ENCODE measurements at regions not wholly inside any gene's neighbourhood (a gene's known extent, or its start where the extent isn't known, plus 50 kb on each side); places are given as distances from the start of the nearest gene placed in this dataset.

DNA sequence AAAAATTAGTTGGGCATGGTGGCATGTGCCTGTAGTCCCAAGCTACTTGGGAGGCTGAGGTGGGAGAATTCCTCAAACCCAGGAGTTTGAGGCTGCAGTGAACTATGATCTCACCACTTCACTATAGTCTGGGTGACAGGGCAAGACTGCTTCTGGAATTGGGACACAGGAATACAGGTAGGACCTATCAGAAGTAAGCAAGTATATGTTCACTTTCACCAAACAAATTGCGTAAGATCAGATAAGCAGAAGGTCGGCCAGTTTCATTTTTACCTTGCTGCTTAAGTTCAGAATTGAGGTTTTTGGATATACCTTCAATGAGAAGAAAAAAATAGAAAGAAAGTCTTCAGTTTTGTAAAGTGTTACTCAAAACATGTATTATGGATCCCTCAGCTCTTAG lies 171.7 kb downstream of the MAT2B start:
- TF ChIP-seq ZNF225 (CRISPR knock-in tag; IDR thresholded peaks at IDR 0.05) (no peak), CEBPB (IDR thresholded peaks at IDR 0.05; ENCODE audit: borderline replicate concordance, low read depth, low read length) (peak; percentile 47)

DNA sequence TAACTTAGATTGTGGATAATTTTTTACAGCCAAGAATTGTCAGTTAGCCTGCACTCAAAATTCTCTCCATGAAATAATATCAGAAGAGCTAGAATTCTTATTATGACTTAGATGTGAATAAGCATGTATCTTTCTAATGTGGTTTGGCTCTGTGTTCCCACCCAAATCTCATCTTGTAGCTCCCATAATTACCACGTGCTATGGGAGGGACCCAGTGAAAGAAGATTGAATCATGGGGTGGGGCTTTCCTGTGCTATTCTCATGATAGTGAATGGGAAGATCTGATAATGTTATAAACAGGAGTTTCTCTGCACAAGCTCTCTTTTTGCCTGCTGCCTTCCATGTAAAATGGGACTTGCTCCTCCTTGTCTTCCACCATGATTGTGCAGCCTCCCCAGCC lies 176.8 kb downstream of the MAT2B start:
- Histone ChIP-seq H3K27me3 (ENCODE audit: control insufficient read depth in 1 of 2, insufficient read depth in 2 of 2, low read length in 2 of 2) (no peaks in the 10 kb centered on the region), H3K4me1 (ENCODE audit: insufficient read depth, low read length) (no peaks in the 10 kb centered on the region), H2AFZ (ENCODE audit: low read length) (no peak overlapping the region), H3K4me2 (ENCODE audit: low read depth, low read length) (no peak overlapping the region), H3K27ac (ENCODE audit: extremely low read length, insufficient read depth, low read length) (no peak overlapping the region), H3K4me3 (replicated peaks in 1 of 3; ENCODE audit: insufficient read depth in 1 of 3, low read depth in 2 of 3, low read length in 3 of 3) (no peak overlapping the region), H3K9me3 (ENCODE audit: low read length) (no peaks in the 10 kb centered on the region), H3K36me3 (replicated peaks in 1 of 2; ENCODE audit: control insufficient read depth in 1 of 2, insufficient read depth in 2 of 2, low read length in 2 of 2) (no peaks in the 10 kb centered on the region), H3K9ac (ENCODE audit: insufficient read depth, low read depth, low read length) (no peak overlapping the region), H3K79me2 (ENCODE audit: insufficient read depth, low read length) (no peaks in the 10 kb centered on the region), H4K20me1 (ENCODE audit: insufficient read depth, low read length) (no peaks in the 10 kb centered on the region)
- ChIA-PET CTCF (ENCODE audit: low intra/inter-chr PET ratio, low total read pairs) (no interaction called here), POLR2A (no interaction called here)
- no peak for ATAC-seq
- intact Hi-C loops (cut with micrococcal nuclease; ENCODE audit: unreplicated experiment) = no loop called here
- in situ Hi-C loops (cut with HindIII; ENCODE audit: extremely low pct_ligation_motif_present, low pct_unique_long_range_greater_than_20kb) = no loop called here
- no peak for DNase-seq (ENCODE audit: low spot score)
- BruUV-seq (replicated peaks) = no TSS peak
- 0% methylated on average over 1 of the region's 1 CpG for WGBS (ENCODE audit: low lambda C conversion rate)
- no peak for FAIRE-seq
- TF ChIP-seq SP4 (CRISPR knock-in tag; IDR thresholded peaks at IDR 0.05) (no peak), KLF11 (CRISPR knock-in tag; IDR thresholded peaks at IDR 0.05) (no peak), FOXJ3 (CRISPR knock-in tag; IDR thresholded peaks at IDR 0.05; ENCODE audit: borderline replicate concordance) (no peak), EZH2 (conservative IDR thresholded peaks at IDR 0.05; ENCODE audit: low read depth, low read length) (no peak), MED13 (CRISPR knock-in tag; IDR thresholded peaks at IDR 0.05) (no peak), DPF2 (CRISPR knock-in tag; IDR thresholded peaks at IDR 0.05; ENCODE audit: borderline replicate concordance, low read depth) (no peak), ZNF496 (CRISPR knock-in tag; IDR thresholded peaks at IDR 0.05; ENCODE audit: insufficient replicate concordance) (no peak), ZNF674 (CRISPR knock-in tag; IDR thresholded peaks at IDR 0.05; ENCODE audit: low read depth) (no peak)
- TF ChIP-seq, protein P1, sequence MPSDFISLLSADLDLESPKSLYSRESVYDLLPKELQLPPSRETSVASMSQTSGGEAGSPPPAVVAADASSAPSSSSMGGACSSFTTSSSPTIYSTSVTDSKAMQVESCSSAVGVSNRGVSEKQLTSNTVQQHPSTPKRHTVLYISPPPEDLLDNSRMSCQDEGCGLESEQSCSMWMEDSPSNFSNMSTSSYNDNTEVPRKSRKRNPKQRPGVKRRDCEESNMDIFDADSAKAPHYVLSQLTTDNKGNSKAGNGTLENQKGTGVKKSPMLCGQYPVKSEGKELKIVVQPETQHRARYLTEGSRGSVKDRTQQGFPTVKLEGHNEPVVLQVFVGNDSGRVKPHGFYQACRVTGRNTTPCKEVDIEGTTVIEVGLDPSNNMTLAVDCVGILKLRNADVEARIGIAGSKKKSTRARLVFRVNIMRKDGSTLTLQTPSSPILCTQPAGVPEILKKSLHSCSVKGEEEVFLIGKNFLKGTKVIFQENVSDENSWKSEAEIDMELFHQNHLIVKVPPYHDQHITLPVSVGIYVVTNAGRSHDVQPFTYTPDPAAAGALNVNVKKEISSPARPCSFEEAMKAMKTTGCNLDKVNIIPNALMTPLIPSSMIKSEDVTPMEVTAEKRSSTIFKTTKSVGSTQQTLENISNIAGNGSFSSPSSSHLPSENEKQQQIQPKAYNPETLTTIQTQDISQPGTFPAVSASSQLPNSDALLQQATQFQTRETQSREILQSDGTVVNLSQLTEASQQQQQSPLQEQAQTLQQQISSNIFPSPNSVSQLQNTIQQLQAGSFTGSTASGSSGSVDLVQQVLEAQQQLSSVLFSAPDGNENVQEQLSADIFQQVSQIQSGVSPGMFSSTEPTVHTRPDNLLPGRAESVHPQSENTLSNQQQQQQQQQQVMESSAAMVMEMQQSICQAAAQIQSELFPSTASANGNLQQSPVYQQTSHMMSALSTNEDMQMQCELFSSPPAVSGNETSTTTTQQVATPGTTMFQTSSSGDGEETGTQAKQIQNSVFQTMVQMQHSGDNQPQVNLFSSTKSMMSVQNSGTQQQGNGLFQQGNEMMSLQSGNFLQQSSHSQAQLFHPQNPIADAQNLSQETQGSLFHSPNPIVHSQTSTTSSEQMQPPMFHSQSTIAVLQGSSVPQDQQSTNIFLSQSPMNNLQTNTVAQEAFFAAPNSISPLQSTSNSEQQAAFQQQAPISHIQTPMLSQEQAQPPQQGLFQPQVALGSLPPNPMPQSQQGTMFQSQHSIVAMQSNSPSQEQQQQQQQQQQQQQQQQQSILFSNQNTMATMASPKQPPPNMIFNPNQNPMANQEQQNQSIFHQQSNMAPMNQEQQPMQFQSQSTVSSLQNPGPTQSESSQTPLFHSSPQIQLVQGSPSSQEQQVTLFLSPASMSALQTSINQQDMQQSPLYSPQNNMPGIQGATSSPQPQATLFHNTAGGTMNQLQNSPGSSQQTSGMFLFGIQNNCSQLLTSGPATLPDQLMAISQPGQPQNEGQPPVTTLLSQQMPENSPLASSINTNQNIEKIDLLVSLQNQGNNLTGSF (CRISPR knock-in tag; IDR thresholded peaks at IDR 0.05) = no peak
- TF ChIP-seq, protein P2, sequence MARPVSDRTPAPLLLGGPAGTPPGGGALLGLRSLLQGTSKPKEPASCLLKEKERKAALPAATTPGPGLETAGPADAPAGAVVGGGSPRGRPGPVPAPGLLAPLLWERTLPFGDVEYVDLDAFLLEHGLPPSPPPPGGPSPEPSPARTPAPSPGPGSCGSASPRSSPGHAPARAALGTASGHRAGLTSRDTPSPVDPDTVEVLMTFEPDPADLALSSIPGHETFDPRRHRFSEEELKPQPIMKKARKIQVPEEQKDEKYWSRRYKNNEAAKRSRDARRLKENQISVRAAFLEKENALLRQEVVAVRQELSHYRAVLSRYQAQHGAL (CRISPR knock-in tag; IDR thresholded peaks at IDR 0.05; ENCODE audit: not compliant biosample characterization) = no peak
- TF ChIP-seq, protein P3, sequence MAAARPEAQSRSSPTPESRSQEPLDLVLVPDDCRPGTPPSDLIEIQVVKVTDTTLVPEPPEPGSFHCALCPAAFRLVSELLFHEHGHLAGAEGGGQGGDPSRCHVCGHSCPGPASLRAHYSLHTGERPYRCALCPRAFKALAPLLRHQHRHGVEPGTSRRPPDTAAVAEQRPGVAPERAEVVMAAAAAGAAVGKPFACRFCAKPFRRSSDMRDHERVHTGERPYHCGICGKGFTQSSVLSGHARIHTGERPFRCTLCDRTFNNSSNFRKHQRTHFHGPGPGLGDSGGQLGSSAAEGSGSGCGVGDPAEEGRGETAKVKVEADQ (CRISPR knock-in tag; IDR thresholded peaks at IDR 0.05; ENCODE audit: borderline replicate concordance) = no peak

More for the DNA sequence above, 171.7 kb downstream of the MAT2B start:
- H2AFZ ChIP-seq (ENCODE audit: low read length) = no peak overlapping the region
- no peak overlapping the region for H3K27ac ChIP-seq (ENCODE audit: extremely low read length, insufficient read depth, low read length)
- intact Hi-C loops (cut with micrococcal nuclease; ENCODE audit: unreplicated experiment) (no loop called here), in situ Hi-C loops (cut with HindIII; ENCODE audit: extremely low pct_ligation_motif_present, low pct_unique_long_range_greater_than_20kb) (no loop called here)
- H3K4me1 ChIP-seq (ENCODE audit: insufficient read depth, low read length) = no peaks in the 10 kb centered on the region
- no peaks in the 10 kb centered on the region for H3K27me3 ChIP-seq (ENCODE audit: control insufficient read depth in 1 of 2, insufficient read depth in 2 of 2, low read length in 2 of 2)
- no peak overlapping the region for H3K9ac ChIP-seq (ENCODE audit: insufficient read depth, low read depth, low read length)
- DNase-seq (ENCODE audit: low spot score) (no peak), ATAC-seq (no peak), FAIRE-seq (no peak)
- CTCF ChIA-PET (ENCODE audit: low intra/inter-chr PET ratio, low total read pairs) = no interaction called here
- no peaks in the 10 kb centered on the region for H3K36me3 ChIP-seq (replicated peaks in 1 of 2; ENCODE audit: control insufficient read depth in 1 of 2, insufficient read depth in 2 of 2, low read length in 2 of 2)
- no peak overlapping the region for H3K4me3 ChIP-seq (replicated peaks in 1 of 3; ENCODE audit: insufficient read depth in 1 of 3, low read depth in 2 of 3, low read length in 3 of 3)
- 2% methylated on average over 2 of the region's 2 CpGs for WGBS (ENCODE audit: low lambda C conversion rate)
- no TSS peak for BruUV-seq (replicated peaks)
- no peak overlapping the region for H3K4me2 ChIP-seq (ENCODE audit: low read depth, low read length)
- no peaks in the 10 kb centered on the region for H3K9me3 ChIP-seq (ENCODE audit: low read length)
- no peaks in the 10 kb centered on the region for H4K20me1 ChIP-seq (ENCODE audit: insufficient read depth, low read length)
- H3K79me2 ChIP-seq (ENCODE audit: insufficient read depth, low read length) = no peaks in the 10 kb centered on the region
- POLR2A ChIA-PET = no interaction called here
